ENCODE measurements at regions not wholly inside any gene's neighbourhood (a gene's known extent, or its start where the extent isn't known, plus 50 kb on each side); places are given as distances from the start of the nearest gene placed in this dataset.
"Not testable (repeated sequence)": the region's sequence is repeated elsewhere in the genome, so short reads cannot be mapped to it uniquely, and the experiment has no call there.

DNA sequence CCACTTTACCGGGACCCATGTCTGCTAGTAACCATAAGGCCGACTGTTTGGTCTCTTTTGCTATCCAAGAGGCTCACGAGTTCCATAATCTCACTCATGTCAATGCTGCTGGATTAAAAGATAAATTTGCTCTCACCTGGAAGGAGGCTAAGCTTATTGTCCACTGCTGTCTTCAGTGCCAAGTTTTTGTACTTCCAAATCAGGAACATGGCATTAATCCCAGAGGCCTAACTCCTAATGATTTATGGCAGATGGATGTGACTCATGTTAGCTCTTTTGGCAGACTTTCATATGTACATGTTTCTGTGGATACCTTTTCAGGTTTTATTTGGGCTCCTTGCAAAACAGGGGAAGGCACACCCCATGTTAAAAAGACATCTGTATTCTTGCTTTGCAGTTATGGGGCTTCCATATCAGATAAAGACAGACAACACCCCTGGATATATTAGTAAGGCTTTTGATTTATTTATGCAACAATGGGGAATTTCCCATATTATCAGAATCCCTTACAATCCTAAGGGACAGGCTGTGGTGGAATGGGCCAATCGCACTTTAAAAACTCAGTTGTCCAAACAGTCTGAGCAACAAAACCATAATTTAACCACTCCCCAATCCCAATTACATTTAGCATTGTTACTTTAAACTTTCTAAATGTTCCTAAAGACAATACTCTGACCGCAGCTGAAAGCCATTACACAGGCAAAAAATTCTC lies 162.7 kb downstream of the IER5 start:
- TF ChIP-seq, protein P1, sequence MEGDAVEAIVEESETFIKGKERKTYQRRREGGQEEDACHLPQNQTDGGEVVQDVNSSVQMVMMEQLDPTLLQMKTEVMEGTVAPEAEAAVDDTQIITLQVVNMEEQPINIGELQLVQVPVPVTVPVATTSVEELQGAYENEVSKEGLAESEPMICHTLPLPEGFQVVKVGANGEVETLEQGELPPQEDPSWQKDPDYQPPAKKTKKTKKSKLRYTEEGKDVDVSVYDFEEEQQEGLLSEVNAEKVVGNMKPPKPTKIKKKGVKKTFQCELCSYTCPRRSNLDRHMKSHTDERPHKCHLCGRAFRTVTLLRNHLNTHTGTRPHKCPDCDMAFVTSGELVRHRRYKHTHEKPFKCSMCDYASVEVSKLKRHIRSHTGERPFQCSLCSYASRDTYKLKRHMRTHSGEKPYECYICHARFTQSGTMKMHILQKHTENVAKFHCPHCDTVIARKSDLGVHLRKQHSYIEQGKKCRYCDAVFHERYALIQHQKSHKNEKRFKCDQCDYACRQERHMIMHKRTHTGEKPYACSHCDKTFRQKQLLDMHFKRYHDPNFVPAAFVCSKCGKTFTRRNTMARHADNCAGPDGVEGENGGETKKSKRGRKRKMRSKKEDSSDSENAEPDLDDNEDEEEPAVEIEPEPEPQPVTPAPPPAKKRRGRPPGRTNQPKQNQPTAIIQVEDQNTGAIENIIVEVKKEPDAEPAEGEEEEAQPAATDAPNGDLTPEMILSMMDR (IDR thresholded peaks at IDR 0.05; ENCODE audit: unreplicated experiment): no peak
- intact Hi-C loops (cut with micrococcal nuclease; ENCODE audit: unreplicated experiment): loop anchor here (2.0 to 5.0 kb wide), 2 partner anchors 59 to 64 kb away; no protein-coding TSS in a partner anchor
- Mint-ChIP-seq H3K4me1 (ENCODE audit: low read depth, unreplicated experiment) (peaks cover 46% of the 10 kb centered on the region), H3K36me3 (ENCODE audit: insufficient read depth, unreplicated experiment) (no peaks in the 10 kb centered on the region), H3K9me3 (ENCODE audit: low read depth, unreplicated experiment) (peaks cover 12% of the 10 kb centered on the region), H3K4me3 (ENCODE audit: low read depth, unreplicated experiment) (no peak overlapping the region), H3K27ac (ENCODE audit: unreplicated experiment) (no peak overlapping the region), H3K27me3 (ENCODE audit: unreplicated experiment) (peaks cover 26% of the 10 kb centered on the region)
- BruUV-seq (replicated peaks): no TSS peak
- CTCF ChIA-PET: no interaction called here
- peak; percentile 37 for DNase-seq

DNA sequence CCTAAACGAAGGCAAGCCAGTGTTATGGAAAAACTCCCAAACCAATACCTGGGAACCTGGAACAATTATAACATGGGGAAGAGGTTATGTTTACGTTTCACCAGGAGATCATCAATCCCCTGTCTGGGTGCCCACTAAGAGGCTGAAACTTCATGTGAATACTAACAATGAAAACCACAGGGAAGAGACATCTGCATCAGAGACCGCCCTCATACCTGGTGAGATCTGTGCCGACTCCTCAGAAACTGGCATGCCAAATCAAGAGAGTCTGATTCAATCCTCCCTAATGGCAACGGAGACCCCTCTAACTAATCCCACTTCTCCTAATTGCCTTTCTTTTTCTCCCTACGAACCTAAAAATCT lies 163.2 kb downstream of the IER5 start:
- H3K27ac Mint-ChIP-seq (ENCODE audit: unreplicated experiment): no peak overlapping the region
- H3K4me3 Mint-ChIP-seq (ENCODE audit: low read depth, unreplicated experiment): no peak overlapping the region
- peaks cover 26% of the 10 kb centered on the region for H3K27me3 Mint-ChIP-seq (ENCODE audit: unreplicated experiment)
- intact Hi-C loops (cut with micrococcal nuclease; ENCODE audit: unreplicated experiment): loop anchor here (2.0 to 5.0 kb wide), 2 partner anchors 59 to 63 kb away; no protein-coding TSS in a partner anchor
- DNase-seq: no peak
- no TSS peak for BruUV-seq (replicated peaks)
- peaks cover 12% of the 10 kb centered on the region for H3K9me3 Mint-ChIP-seq (ENCODE audit: low read depth, unreplicated experiment)
- CTCF ChIA-PET: no interaction called here
- H3K4me1 Mint-ChIP-seq (ENCODE audit: low read depth, unreplicated experiment): peaks cover 42% of the 10 kb centered on the region
- TF ChIP-seq, protein P1 (IDR thresholded peaks at IDR 0.05; ENCODE audit: unreplicated experiment): no peak
- no peaks in the 10 kb centered on the region for H3K36me3 Mint-ChIP-seq (ENCODE audit: insufficient read depth, unreplicated experiment)

DNA sequence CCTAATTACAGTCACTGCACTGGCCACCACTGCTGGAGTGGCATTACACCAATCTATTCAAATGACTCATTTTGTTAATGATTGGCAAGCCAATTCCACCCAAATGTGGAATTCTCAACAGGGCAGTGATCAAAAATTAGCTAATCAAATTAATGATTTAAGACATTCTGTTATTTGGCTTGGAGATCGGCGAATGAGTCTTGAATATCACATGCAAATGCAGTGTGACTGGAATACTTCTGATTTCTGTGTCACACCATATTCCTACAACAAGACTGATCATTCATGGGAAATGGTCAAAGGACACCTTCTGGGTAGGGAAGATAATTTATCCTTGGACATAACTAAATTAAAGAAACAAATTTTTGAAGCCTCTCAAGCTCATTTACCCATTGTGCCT lies 165.1 kb downstream of the IER5 start:
- DNase-seq; H3K36me3 Mint-ChIP-seq (ENCODE audit: insufficient read depth, unreplicated experiment); H3K27ac Mint-ChIP-seq (ENCODE audit: unreplicated experiment); CTCF ChIA-PET; H3K9me3 Mint-ChIP-seq (ENCODE audit: low read depth, unreplicated experiment); BruUV-seq (replicated peaks); H3K4me3 Mint-ChIP-seq (ENCODE audit: low read depth, unreplicated experiment): not testable (repeated sequence)
- Mint-ChIP-seq H3K4me1 (ENCODE audit: low read depth, unreplicated experiment) (peaks cover 39% of the 10 kb centered on the region), H3K27me3 (ENCODE audit: unreplicated experiment) (peaks cover 22% of the 10 kb centered on the region)
- intact Hi-C loops (cut with micrococcal nuclease; ENCODE audit: unreplicated experiment): loop anchor here (5.0 kb wide), 1 partner anchor 61 kb away; no protein-coding TSS in a partner anchor

DNA sequence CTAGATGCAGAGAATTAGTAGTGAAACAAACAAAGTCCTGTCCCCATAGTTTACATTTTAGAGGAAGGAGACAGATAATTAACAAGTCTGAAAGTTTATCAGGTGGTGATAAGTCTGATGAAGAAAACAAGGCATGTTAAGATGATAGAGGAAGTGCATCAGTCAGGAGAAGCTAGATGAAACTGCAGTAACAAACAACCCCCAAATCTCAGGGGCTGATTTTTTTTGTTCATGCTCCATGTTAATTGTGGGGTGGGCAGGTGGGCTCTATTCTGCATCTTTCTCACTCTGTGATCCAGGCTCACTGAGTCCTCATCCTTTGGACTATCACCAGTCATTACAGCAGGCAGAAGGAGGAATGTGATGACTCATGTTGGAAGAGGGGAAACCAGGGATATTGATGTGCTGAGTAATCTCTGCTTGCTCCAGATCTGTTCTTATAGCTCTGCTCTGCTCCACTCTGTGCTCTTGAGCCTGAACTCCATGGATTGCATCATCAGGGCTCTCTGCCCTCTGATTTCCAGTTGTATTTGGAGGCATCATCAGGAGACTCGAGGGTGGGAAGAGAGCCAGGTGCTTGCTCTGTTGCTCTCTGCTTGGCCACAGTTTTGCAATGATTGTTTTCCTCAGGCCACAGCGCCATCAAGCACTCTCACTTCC lies 166.9 kb downstream of the IER5 start:
- no peak for DNase-seq
- TF ChIP-seq, protein P1 (IDR thresholded peaks at IDR 0.05; ENCODE audit: unreplicated experiment): no peak
- Mint-ChIP-seq H3K9me3 (ENCODE audit: low read depth, unreplicated experiment) (peaks cover 6% of the 10 kb centered on the region), H3K4me1 (ENCODE audit: low read depth, unreplicated experiment) (peaks cover 28% of the 10 kb centered on the region), H3K36me3 (ENCODE audit: insufficient read depth, unreplicated experiment) (no peaks in the 10 kb centered on the region), H3K27ac (ENCODE audit: unreplicated experiment) (no peak overlapping the region), H3K4me3 (ENCODE audit: low read depth, unreplicated experiment) (no peak overlapping the region), H3K27me3 (ENCODE audit: unreplicated experiment) (peaks cover 29% of the 10 kb centered on the region)
- intact Hi-C loops (cut with micrococcal nuclease; ENCODE audit: unreplicated experiment): no loop called here
- CTCF ChIA-PET: no interaction called here
- BruUV-seq (replicated peaks): no TSS peak

DNA sequence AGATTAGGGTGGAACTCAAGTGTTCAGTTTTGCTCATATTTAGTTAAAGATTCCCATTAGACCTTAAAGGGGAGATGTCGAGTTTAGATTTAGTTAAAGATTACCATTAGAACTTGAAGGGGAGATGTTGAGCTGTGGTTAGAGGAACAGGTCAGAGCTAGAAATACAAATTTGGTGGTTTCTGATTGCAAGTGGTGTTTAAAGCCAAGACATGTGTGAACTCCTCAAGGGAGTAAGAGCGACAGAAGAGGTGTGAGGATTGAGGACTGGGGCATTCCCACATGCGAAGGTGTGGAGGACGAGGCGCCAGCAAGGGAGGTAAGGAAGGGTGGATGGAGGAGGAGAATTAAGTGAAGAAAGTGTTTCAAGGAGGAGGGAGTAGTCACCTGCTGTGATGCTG lies 168.6 kb downstream of the IER5 start:
- no peak overlapping the region for H3K4me3 Mint-ChIP-seq (ENCODE audit: low read depth, unreplicated experiment)
- peaks cover 6% of the 10 kb centered on the region for H3K9me3 Mint-ChIP-seq (ENCODE audit: low read depth, unreplicated experiment)
- peaks cover 46% of the 10 kb centered on the region for H3K27me3 Mint-ChIP-seq (ENCODE audit: unreplicated experiment)
- no peak overlapping the region for H3K27ac Mint-ChIP-seq (ENCODE audit: unreplicated experiment)
- H3K36me3 Mint-ChIP-seq (ENCODE audit: insufficient read depth, unreplicated experiment): no peaks in the 10 kb centered on the region
- H3K4me1 Mint-ChIP-seq (ENCODE audit: low read depth, unreplicated experiment): peaks cover 11% of the 10 kb centered on the region
- intact Hi-C loops (cut with micrococcal nuclease; ENCODE audit: unreplicated experiment): no loop called here
- CTCF ChIA-PET: no interaction called here
- no TSS peak for BruUV-seq (replicated peaks)
- TF ChIP-seq, protein P1 (IDR thresholded peaks at IDR 0.05; ENCODE audit: unreplicated experiment): no peak
- no peak for DNase-seq
